ENCODE measurements at regions not wholly inside any gene's neighbourhood (a gene's known extent, or its start where the extent isn't known, plus 50 kb on each side); places are given as distances from the start of the nearest gene placed in this dataset.

GRCh38 chr12:115491511-115492250, 785.8 kb downstream of the MED13L start:
- TF ChIP-seq CTCF (IDR thresholded peaks at IDR 0.05; ENCODE audit: extremely low read depth, insufficient read depth, missing control alignments) = no peak
- DNase-seq (ENCODE audit: low spot score) = no peak
- in situ Hi-C loops (cut with MboI; ENCODE audit: low pct_unique_long_range_greater_than_20kb, low sequenced_read_pairs, unreplicated experiment) = no loop called here

GRCh38 chr12:115489253-115489652, 788.2 kb downstream of the MED13L start:
- in situ Hi-C loops (cut with MboI; ENCODE audit: low pct_unique_long_range_greater_than_20kb, low sequenced_read_pairs, unreplicated experiment) = no loop called here
- no peak for TF ChIP-seq CTCF (IDR thresholded peaks at IDR 0.05; ENCODE audit: extremely low read depth, insufficient read depth, missing control alignments)
- DNase-seq (ENCODE audit: low spot score) = no peak

DNA sequence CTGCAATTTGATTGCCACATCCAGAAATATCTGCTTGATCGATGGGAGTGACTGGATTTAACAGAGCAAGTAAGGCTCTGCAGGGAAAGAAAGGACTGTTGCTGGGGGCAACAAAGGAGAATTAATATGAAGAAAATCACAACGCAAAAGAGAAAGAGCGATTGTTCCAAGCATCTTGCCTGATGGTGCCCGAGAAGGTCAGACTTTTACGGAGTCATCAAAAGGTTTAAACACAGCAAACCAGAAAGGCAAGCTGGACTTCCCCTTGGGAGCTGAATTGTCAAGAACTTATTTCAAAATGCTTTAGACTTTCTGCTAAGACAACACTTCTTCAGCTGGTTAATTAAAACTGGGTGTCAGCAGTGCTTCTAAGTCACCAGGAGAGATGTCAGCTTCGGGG, 791.5 kb downstream of the MED13L start:
- no peak for DNase-seq (ENCODE audit: low spot score)
- TF ChIP-seq CTCF (IDR thresholded peaks at IDR 0.05; ENCODE audit: extremely low read depth, insufficient read depth, missing control alignments) = no peak
- in situ Hi-C loops (cut with MboI; ENCODE audit: low pct_unique_long_range_greater_than_20kb, low sequenced_read_pairs, unreplicated experiment) = no loop called here

- no peak for TF ChIP-seq CTCF (IDR thresholded peaks at IDR 0.05; ENCODE audit: extremely low read depth, insufficient read depth, missing control alignments)
- DNase-seq (ENCODE audit: low spot score) = no peak
- in situ Hi-C loops (cut with MboI; ENCODE audit: low pct_unique_long_range_greater_than_20kb, low sequenced_read_pairs, unreplicated experiment) = no loop called here
These were observed 792.0 kb downstream of the MED13L start for GRCh38 chr12:115485503-115485902.

DNA sequence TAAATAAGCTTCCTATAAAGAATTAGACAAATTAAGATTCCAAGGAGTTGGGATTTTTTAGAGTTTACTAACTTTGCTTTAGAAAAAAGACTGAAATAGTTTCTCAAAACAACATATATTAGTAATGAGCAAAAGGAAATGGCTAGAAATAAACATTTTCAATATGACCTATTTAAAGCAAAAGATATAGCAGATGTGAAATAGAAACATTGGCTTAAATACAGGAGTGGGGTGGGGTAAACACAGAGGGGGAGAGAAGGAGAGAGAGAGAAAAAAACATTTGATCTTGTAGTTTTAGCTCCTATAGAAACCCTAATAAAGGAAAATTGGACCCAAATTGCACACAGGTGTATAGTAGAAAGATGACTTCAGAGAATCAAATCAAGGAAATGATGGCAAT, 794.5 kb downstream of the MED13L start:
- TF ChIP-seq CTCF (IDR thresholded peaks at IDR 0.05; ENCODE audit: extremely low read depth, insufficient read depth, missing control alignments) = no peak
- in situ Hi-C loops (cut with MboI; ENCODE audit: low pct_unique_long_range_greater_than_20kb, low sequenced_read_pairs, unreplicated experiment) = no loop called here
- DNase-seq (ENCODE audit: low spot score) = no peak

- DNase-seq (ENCODE audit: low spot score) = peak; percentile 24
- in situ Hi-C loops (cut with MboI; ENCODE audit: low pct_unique_long_range_greater_than_20kb, low sequenced_read_pairs, unreplicated experiment) = no loop called here
- TF ChIP-seq CTCF (IDR thresholded peaks at IDR 0.05; ENCODE audit: extremely low read depth, insufficient read depth, missing control alignments) = peak; percentile 22
These were observed 796.4 kb downstream of the MED13L start for GRCh38 chr12:115481141-115481540.

Measured in GM13977 (cell line).